Mammary epithelial cell (primary cell): ENCODE measurements at regions not wholly inside any gene's neighbourhood (a gene's known extent, or its start where the extent isn't known, plus 50 kb on each side); places are given as distances from the start of the nearest gene placed in this dataset.
"Not testable (repeated sequence)": the region's sequence is repeated elsewhere in the genome, so short reads cannot be mapped to it uniquely, and the experiment has no call there.

ENCODE experiments used
- CTCF ChIP-seq, 2 donors: IDR thresholded peaks in 1 of 2; conservative IDR thresholded peaks in 1 of 2; 2 replicates each; pipeline ENCODE4 v1.5.1; 2011 to 2012; ENCODE audit warnings: inconsistent platforms in 2 of 2, low read length in 2 of 2, mild to moderate bottlenecking in 2 of 2, control low read depth in 1 of 2, low read depth in 1 of 2; ENCODE audit not compliant: insufficient read depth in 1 of 2; ENCODE audit errors: extremely low read depth in 1 of 2
- EZH2 ChIP-seq: IDR thresholded peaks from 2 replicates; pipeline ENCODE4 v1.6.1; 2012; ENCODE audit warnings: low read length, inconsistent platforms, borderline replicate concordance

- not testable (repeated sequence) for TF ChIP-seq CTCF (conservative IDR thresholded peaks at IDR 0.05 in 1 of 2, IDR thresholded peaks at IDR 0.05 in 1 of 2; ENCODE audit: extremely low read depth in 1 of 2, insufficient read depth in 1 of 2, low read depth in 1 of 2, low read length in 2 of 2); EZH2
These were observed 130.6 kb upstream of the RRN3 start for GRCh38 chr16:15224651-15225050.
